ENCODE measurements at regions not wholly inside any gene's neighbourhood (a gene's known extent, or its start where the extent isn't known, plus 50 kb on each side); places are given as distances from the start of the nearest gene placed in this dataset.

DNA sequence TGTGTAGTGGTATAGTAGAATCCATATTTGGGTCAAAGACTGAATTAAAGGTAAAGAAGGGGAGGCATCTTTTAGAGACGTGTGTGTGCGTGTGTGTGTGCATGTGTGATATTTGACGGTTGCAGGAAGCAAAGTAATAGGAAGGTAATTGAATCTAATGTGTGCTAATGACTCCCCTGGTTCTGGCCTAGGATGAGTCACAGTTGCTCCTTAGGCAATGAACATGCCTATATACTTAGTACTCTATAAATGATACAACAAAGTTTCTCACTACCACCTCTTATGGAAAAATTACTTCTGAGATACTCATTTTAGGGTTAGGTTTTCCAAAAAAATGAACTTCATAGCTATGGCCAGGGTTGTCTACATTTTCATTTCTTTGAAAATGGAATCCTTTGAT, 409.6 kb downstream of the GUCY1A2 start:
- H3K4me3 ChIP-seq (ENCODE audit: low read length), result no peak overlapping the region
- TF ChIP-seq, protein P1, sequence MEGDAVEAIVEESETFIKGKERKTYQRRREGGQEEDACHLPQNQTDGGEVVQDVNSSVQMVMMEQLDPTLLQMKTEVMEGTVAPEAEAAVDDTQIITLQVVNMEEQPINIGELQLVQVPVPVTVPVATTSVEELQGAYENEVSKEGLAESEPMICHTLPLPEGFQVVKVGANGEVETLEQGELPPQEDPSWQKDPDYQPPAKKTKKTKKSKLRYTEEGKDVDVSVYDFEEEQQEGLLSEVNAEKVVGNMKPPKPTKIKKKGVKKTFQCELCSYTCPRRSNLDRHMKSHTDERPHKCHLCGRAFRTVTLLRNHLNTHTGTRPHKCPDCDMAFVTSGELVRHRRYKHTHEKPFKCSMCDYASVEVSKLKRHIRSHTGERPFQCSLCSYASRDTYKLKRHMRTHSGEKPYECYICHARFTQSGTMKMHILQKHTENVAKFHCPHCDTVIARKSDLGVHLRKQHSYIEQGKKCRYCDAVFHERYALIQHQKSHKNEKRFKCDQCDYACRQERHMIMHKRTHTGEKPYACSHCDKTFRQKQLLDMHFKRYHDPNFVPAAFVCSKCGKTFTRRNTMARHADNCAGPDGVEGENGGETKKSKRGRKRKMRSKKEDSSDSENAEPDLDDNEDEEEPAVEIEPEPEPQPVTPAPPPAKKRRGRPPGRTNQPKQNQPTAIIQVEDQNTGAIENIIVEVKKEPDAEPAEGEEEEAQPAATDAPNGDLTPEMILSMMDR (conservative IDR thresholded peaks at IDR 0.05; ENCODE audit: low read length), result no peak
- peak; percentile 26 for DNase-seq (ENCODE audit: low read depth)

DNA sequence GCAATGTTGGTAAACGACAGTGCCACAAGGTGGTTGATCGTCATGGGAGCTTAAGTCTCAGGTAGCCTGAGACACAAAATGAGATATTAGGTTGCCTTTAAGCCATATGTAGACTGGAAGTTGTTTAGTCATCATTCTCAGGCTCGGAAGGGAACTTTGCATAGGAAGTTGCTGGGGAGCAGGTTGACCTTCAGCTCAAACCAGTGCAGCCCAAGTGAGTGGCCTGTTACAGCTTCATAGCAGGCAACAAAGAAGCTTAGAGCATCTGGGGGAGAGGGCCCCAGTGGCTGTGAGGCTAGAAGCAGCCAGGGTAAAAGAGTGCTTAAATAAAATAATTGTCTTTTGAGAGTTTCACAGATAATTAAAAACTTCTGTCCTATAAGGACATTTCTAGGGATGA, 404.0 kb downstream of the GUCY1A2 start:
- TF ChIP-seq, protein P1 (conservative IDR thresholded peaks at IDR 0.05; ENCODE audit: low read length), result no peak
- H3K4me3 ChIP-seq (ENCODE audit: low read length), result no peak overlapping the region
- DNase-seq (ENCODE audit: low read depth), result no peak

DNA sequence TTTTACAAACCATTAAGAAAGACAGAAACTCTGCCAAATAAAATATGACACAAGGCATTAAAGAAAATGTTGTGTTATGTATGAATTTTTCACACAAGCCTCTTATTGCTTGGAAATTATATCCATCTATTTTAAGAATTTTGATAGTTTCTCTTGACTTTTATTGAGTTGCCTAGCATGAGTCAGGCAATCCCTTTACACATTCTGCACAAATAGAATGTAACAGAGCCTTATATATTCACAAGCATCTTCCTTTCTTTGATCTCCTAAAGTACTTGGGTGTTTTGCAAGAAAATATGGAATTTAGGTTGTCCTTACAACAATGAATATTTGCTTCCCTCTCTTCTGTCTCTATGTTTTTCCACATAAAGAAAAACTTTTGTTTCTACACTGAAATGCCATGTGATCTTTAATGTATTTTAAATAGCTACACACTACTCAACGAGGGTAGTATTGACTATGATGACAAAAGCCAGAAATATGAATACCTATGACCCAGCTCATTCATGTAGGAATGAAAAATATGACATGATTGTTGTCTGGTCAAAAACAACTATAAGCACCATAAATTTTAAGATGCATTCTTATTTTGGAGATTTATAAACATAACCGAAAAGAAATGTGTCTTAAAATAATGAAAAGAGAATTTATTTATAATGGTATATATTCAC, 398.8 kb downstream of the GUCY1A2 start:
- no peak overlapping the region for H3K4me3 ChIP-seq (ENCODE audit: low read length)
- DNase-seq (ENCODE audit: low read depth), result peak; percentile 12
- TF ChIP-seq, protein P1 (conservative IDR thresholded peaks at IDR 0.05; ENCODE audit: low read length), result no peak

DNA sequence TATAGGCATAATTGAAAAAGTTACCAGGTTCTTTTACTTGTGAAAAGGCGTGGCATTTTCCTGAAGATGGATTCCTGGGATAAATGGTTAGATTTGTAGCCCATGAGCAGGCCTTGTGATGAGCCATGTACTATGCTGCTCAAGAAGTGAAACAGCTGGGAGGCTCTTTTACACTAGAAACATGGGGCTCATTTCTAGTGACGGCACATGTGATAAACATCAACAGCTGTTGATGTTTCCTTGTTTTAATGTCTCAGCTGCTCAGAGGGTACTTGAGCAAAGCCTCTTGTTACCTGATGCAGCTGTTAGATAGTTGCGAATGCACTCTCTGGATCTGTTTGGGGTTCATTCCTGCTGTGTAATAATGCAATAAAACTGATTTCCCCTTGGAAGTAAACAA, 396.8 kb downstream of the GUCY1A2 start:
- no peak for DNase-seq (ENCODE audit: low read depth)
- H3K4me3 ChIP-seq (ENCODE audit: low read length), result no peak overlapping the region
- TF ChIP-seq, protein P1 (conservative IDR thresholded peaks at IDR 0.05; ENCODE audit: low read length), result no peak

Measured in AG10803 (cell line).